SKM-1 treated with dmso at 0.1 percent for 144 hours (cell line): ENCODE measurements at regions not wholly inside any gene's neighbourhood (a gene's known extent, or its start where the extent isn't known, plus 50 kb on each side); places are given as distances from the start of the nearest gene placed in this dataset.

Source experiments
- DNase-seq: peaks from one replicate; lab custom pipeline; 2025; ENCODE audit not compliant: unreplicated experiment; lab: John Stamatoyannopoulos, UW

DNA sequence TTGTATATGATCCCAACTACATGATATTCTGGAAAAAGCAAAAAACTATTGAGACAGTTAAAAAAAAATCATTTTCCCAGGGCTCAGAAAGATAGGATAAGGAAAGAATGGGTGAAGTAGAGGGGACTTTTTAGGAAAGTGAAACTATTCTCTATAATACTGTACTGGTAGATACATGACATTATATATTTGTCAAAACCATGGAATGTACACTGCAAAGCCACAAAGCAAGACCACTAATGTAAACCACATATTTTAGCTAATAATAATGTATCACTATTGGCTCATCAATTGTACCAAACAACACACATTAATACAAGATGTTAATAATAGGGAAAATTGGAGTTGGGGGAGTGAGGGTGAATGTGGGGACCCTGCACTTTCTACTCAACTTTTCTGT is 182.6 kb downstream of the EFNB2 start:
- no peak for DNase-seq

DNA sequence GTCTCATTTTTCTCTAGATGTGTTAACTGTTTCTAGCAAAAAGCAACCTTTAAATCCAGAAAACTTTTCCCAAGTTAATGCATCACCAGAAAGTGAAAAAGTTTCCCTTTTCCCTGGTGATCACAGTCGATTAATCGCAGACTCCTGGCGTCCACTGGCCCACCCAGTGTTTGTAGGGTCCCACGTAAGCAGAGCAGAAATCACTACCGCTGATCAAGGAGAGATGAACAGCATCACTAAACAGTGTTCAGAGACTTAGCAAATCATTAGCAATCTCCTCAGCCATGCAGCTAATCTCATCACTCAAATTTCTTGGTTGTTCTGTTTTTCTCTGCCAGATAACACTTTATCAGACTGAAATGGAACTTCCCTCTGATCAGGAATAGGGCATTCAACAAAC is 184.2 kb downstream of the EFNB2 start:
- DNase-seq, result no peak

DNA sequence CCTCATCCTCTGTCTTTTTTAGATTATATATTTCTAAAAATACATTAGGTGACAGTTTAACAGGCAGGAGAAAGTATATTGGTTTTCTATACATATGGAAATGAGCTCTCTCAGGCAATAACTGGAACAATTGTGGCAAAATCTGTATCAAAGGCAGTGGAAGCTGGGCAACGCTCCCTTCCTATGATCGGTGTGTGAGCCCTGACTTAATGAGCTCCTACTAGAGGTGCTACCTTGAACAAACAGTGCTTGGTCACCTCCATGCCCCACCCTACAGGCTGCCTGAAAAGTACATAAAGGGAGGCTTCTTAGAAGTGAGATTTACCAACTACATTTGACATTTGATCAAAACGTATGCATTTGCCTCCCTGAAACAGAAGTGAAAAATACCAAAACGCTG is 185.3 kb downstream of the EFNB2 start:
- DNase-seq, result no peak

DNA sequence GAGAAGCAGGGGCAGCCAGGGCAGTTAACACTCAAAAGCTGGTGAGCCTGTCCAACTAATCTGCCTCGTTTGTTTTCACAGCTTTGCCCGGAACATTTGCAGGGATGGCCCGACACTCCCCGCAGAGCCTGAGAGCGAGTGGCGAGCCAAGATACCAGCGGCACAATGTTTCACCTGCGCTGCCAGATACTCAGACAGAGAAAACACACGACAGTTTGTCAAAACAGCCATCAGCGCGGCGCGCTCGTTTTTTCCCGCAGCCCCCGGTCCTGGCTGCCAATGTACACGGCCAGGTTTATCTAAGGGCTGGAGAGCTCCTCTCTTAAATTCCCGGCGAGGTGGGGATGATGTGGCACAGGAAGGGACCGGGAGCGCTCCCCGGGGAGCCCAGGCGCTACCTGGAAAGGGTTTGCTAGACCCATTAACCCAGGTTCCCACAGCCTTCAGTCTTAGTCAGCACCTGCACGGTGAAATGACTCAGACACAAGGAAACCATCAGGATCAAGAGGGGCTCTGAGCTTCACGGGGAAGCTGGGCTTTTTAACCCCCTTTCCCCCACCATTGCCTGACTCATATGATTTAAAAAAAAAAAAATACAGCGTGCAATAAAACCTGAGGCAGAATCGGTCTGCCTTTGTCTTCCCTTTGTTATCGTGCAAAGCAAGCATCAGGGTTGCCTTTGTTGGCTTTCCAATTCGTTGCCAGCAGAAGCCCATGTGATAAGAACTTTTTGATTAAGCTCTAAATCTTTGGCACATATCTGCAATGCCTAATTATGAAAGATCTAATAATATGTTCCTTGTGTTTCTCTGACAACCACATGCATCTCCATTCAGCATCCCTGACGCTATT is 186.2 kb downstream of the EFNB2 start:
- no peak for DNase-seq

DNA sequence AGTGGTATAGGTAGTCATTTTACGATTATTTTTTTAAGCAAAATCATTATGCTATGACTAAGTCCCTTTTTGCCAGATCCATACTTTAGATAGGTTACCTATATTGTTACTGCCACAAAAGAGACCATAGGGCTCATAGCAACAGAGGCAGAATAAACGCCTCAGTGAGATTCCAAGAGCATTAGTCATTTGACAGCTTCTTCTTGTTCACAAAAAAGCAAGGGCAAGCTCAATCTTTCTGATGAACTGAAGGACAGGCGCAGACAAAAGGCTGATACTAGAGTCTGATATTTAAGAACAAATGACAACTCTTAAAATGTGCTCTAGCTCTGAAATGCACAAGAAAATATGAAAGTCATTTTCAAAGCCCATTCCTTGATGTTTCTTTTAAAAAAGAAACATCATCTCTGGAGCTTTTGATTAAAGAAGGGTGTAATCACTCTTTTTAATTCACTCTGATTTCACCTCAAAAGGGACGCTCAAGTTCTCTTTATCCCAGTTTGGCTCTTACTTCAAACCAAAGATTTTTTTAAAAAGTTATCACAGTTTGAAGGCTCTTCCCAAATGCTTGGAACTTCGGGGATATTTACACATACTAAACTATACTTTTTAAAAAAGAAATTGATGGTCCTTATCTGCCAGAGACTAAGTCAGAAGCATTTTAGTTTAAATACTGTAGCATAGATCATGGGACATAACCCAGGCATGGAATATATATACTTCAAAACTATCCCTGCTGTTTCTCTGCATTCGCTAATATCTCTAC is 187.2 kb downstream of the EFNB2 start:
- DNase-seq, result no peak

DNA sequence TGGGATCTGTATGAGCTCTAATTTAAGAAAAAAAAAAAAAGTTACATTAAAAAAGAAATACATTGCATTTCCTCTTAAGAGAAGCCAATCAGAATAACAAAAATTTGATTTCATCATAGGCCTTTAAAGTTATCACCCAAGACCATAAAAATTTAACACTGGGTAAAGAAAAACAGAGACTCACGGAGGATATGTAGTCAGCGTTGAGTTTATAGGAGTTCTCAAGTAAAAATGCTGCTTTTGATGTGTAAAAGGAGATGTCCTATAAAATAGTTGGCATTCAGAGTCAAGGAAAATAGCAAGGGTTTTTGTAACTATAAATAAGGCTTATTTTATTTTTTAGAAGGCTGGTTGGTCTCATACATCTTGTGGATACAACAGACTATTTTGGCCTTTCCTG is 191.1 kb downstream of the EFNB2 start:
- DNase-seq, result no peak

DNA sequence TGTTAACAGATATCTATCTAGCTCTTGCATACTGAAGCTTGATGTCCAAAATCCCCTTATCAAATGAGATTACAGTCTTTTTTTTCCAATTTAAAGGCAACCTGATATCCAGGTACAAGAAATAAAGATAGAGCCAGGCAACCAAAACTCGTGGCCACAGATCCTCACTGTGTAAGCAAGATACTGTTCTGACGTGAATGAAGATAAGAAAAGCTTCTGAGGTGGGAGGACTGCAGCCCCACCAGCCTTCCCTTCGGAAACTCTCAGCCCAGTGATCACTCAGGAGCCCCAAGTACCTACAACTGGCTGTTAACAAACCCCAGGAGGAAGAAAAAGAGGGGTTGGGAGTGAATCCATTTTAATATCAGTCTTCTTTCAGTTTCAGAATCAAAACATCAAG is 191.6 kb downstream of the EFNB2 start:
- no peak for DNase-seq

DNA sequence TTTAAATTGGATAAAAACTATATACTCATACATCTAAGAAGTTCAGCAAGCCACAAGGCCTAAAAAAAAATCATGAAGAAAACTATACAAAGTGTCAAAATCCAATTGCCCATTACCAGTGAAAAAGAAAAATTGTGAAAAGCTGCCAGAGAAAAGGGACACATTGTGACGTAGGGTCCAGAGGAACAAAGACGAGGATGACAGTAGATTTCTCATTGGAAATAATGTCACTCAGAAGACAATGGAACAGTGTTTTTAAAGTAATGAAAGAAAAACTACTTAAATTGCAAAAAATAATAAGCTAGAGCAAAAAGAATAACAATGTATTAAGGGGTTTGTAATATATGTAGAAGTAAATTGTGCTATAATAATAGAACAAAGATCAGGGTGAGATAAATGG is 195.2 kb downstream of the EFNB2 start:
- DNase-seq, result no peak

DNA sequence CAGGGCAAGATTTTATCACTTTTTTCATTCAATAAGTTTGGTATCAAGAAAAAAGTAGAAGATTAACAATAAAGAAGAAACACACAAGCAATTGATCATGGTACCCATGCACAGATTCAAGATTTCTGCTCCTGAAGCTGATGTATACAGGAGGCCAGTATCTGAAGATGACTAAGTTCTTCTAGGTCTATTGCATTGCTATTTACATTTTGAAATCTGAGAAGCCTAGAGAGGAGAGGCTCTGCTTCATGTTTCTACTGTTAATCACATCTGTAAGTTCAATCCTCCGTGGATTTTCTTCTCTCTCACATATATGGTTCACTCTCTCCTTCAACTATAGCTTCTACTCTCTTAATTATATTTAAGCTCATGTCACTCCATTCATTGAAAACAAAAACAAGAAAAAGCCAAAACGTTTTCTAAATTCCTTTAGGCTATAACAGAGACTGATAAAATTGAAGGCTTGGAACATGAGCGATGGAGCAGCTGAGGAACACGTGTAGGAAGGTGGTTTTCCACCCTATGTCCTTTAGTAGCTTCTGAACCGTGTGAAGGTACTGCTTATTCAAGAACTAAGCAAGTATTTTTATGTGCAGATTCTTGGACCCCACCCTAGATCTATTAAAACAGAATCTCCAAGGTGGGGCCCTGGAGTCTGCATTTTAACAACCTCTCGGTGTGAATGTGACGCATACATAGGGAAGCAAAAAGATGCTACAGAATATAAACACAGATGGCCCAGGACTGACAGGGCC is 198.2 kb downstream of the EFNB2 start:
- DNase-seq, result no peak

DNA sequence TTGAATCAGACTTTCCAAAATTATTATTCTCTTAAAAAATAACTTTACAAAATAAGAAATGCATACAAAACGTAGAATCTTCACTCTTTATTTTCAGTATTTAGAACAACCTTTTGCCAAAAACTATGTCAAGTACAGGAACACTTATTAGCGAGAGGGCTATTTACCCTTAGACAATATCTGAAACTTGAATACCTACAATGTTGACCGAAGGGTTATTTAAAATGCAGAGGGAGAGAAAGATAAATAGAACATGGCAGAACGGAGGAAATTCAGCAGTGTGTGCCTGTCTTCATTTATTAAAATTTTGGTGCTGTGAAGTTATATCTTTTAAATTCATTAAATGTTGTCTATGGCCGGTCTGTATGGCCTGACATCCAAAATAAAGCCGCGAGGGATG is 198.8 kb downstream of the EFNB2 start:
- DNase-seq, result no peak

DNA sequence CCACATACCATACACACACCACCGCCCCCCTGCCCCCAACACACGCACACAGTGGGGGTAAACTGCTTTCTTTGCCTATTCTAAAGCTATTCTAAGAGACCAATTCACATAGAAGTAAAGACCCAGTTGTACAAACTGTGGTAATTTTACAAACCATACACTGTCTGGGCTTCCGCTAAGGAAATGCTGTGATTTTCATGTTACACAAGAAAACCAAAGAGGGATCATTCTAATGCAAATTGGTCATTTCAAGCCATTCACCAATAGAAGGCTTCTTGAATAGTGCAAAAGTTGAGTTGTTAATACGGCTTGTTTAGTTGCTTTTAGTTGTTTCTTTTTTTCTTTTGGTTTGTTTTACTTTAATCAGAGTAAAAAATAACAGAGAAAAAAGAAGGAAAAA is 202.8 kb downstream of the EFNB2 start:
- DNase-seq, result no peak

DNA sequence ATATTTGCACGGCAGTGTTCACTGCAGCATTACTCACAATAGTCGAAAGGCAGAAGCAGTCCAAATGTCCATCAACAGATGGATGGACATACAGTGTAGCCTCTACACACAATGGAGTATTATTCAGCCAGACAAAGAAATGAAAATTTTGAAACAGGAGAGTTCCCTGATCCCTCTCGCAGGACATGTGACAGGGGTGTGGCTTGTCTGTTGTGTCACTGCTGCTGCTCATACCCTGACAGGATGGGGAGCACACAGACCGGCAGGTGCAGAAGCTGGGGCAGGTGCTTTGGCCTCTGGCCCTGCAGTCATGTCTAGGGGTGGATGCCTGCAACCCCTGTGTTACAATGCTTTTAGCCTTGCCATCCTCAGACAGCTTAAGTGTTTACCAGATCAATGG is 204.3 kb downstream of the EFNB2 start:
- no peak for DNase-seq

DNA sequence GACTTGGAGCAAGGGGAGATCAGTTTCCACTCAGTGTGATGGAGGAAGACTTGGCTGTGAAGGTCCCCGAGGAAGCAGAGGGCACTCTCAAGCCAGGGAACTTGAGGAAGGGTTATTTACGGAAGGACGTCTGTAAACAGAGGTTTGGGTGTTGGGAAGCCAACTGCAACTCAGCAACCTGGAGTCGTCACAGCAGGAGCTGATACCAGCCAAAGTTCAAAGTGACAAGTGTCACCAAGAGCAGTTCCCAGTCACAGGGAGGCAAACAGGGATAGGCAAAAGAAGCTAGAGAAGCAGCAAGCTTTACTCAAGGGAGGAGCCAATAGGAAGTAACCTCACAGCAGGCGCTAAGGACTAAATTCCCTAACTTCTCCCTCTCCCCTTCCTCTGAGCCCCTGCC is 205.5 kb downstream of the EFNB2 start:
- no peak for DNase-seq

DNA sequence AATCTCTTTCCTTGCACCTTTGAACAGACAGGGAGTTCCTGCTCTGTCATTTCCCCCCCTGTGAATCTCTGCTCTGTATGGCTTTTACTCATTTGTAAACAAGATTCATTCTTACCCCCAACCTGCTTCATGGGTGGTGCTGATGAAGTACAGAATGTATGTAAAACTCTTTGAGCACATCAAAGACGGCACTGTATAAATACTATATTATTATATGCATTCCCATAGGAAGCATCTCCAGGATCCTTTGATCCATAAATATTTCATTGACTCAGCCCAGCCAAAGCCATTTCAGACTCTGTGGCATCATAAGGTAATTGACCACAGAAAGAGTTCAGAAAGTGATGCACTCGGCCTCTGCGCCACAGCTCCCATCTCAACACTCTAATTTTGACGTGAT is 208.7 kb downstream of the EFNB2 start:
- DNase-seq, result no peak

DNA sequence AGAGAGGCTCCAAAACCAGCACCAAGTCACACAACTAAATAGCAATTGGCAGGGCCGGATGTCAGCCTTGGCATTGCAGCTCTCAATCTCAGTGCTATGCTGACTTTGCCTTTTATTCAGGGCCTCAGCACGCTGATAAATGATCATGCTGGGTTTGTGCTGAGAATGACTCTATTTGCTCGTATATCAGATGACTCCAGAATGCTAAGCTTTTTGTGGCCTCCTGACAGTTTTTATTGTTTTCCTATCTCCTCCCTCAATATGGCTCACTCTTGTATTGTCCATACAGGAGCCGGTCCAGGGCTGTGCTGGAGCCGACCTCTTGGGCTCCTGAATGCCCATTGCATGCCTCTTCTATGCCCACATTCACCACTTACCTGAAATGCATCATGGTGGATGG is 211.0 kb downstream of the EFNB2 start:
- no peak for DNase-seq

DNA sequence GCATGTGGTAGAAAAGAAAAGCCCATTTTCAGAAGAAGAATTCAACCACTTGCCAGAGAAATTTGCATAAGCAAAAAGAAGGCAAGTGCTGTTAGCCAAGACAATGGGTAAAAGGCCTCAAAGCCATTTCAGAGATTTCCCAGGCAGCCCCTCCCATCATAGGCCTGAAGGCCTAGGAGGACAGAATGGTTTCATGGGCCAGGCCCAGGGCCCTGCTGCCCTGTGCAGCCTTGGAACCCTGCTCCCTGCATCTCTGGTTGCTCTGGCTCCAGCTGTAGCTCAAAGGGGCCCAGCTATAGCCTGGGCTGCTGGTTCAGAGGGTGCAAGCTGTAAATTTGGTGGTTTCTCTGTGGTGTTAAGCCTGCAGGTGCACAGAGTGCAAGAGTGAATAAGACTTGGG is 212.8 kb downstream of the EFNB2 start:
- DNase-seq, result no peak

DNA sequence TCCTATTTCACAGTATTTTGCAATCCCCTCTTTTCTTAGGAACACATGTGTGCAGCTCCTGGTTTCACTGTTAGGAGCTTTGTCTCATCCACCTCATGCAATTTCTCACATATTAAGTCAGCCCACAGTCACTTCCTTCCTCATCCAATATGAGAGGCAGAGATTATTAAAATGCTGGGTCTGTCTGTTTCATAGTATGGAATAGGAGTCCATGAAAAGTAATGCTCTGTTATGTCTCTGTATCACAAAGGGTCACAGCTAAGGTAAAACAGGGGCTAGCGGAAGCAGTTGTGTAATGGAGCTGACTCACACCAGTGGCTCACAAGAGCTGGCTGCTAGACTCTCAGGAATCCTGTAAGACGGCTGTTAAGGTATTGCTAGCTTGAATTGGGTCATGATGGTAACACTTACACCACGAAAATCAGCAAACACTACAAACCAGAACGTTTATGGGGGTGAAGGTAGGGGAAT is 216.5 kb downstream of the EFNB2 start:
- peak; percentile 43 for DNase-seq

DNA sequence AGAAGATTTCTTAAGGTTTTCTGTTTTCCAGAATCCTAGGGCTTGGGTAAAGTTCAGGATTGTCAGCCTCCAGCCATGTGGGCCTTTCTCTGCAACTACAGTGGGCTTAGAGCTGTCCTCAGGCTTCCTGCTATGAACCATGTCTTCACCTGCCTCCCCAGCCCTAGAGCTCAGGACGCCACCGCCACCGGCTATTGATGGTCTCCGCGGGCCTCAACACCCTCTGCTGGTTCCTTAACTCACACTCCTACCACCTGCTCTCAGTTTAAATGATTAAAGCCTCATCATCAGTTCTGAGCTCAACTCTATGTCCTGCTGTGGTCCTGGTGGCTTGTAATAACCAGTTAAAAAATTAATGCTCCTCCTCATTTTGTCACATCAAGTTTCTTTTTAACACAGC is 221.0 kb downstream of the EFNB2 start:
- DNase-seq, result no peak

DNA sequence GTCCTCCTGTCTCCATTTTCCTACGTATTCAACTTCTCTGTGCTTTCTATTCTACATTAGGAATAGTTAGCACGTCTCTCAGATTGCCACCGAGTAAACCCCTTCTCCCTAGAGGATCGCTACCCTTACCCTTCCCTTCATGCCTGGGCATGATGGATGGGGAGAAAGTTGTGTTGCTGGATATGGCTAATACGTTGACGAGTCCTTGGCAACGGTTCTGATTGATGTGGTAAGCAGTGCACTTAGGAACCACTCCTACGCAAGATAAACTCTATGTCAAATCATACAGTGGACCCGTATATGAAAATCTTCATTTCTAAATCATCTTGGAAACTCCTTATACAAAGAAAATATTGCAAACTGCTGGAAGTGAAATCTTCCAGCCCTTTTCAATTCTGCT is 224.5 kb downstream of the EFNB2 start:
- DNase-seq, result no peak

DNA sequence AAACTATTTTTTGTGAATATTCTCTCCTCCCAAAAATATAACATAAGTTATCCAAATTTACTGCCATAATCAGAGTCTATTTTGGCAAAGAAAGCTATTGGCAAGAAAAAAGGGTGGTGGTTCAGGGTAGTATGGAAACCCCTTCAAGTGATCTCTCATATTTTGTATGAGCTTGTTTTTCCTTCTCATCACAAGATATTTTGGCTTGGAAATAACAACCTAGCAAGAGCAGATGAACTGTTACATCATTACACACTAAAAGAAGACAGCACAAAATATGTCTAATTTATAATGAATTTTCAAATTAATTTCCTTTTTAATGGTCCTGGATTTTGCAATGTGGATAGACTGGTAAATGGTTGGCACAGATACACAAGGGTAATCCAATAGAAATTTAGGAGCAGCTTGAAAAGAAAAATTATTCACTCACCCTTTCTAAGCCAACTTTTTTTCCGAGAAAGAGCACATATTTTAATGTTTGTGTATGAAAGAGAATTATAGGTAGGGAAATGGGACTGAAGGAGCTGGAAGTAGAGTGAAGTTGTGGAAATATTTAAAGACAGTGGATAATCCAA is 225.1 kb downstream of the EFNB2 start:
- no peak for DNase-seq

DNA sequence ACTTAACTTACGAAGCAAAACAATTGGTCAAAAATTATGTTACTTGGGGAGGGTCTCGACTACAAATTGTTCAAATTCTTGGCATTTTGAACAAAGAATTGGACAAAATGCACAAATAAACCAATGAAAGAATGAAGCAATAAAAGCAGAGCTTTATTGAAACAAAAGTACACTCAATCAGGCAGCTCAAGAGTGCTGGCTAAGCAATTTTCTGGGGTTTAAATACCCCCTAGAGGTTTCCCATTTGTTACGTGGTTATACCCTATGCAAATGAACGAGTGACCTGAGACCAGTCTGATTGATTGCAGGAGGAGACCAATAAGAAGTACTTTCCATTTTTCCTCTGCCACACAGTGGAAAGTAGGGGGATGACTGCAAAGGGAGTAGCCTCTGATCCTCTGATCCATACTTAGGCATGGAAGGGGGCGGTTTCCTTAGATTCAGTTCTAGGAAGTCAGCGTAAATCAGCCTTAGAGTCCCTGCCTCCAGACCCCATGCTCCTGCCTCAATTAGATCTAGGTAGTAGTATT is 228.6 kb downstream of the EFNB2 start:
- no peak for DNase-seq
